ENCODE measurements at regions not wholly inside any gene's neighbourhood (a gene's known extent, or its start where the extent isn't known, plus 50 kb on each side); places are given as distances from the start of the nearest gene placed in this dataset.

- no peak for DNase-seq (ENCODE audit: low read depth, low spot score)
These were observed 490.8 kb upstream of the PIK3C3 start for GRCh38 chr18:41464278-41464677.

GRCh38 chr18:41462946-41463345, 492.1 kb upstream of the PIK3C3 start:
- DNase-seq (ENCODE audit: low read depth, low spot score): no peak

GRCh38 chr18:41461114-41461513, 493.9 kb upstream of the PIK3C3 start:
- no peak for DNase-seq (ENCODE audit: low read depth, low spot score)

DNA sequence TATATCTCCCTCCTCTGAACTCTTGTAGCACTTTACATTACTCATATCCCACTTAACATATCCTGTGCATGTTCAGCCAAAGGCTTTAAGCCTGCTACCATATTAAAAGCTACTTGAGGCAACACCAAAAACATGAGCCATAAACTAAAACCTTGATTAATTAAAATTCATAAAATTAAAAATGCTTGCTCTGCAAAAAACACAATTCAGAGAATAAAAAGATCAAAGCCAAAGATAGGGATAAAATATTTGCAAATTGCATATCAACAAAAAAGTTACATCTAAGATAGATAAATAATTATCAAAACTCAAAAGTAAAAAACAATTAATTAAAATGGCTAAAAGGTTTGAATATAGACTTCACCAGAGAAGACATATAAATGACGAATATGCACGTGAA, 495.4 kb upstream of the PIK3C3 start:
- no peak for DNase-seq (ENCODE audit: low read depth, low spot score)

- no peak for DNase-seq (ENCODE audit: low read depth, low spot score)
These were observed 496.7 kb upstream of the PIK3C3 start for GRCh38 chr18:41458376-41458775.

DNA sequence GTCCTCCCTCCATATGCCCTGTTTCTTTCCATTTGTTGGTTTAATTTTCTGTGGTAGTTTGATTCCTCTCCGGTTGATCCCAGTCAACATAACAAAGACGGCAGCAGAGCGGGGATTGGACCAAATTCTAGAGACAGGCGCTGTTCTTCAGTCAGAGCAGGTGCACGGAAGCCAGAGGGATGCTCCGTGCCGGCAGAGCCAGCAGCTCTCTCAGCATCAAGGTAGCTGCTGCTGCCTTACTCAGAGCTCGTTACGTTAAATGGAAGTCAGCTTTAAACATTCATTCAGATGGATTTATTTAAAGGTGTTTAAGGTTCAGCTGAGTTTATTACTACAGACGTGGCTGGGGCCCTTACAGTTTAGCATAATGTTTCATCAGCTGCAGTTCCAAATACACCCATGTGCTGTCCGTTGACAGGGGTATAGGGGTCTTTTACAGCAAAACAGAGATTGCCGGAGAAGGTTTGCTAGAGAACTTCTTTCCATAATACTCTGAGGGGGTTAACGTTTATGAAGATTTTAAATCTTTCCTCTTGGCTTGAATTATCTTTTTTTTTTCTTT, 497.2 kb upstream of the PIK3C3 start:
- DNase-seq (ENCODE audit: low read depth, low spot score): no peak

DNA sequence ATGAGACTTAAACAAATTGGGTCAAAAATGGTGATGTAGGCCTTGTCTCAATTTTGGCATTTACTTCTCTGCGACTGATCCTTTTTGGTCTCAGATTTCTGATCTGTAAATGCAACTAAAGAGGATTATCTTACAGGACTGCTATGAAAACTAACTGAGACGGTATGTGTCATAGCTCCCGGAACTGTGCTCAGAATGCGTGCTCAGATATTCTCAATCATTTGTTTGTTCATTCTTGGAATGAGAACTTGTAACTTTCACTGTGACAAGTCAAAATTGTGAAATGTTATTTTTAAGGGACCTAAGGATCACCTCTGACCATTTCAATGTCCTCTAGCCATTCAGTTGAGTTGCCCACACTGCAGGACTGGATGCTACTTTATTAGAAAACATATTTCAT, 498.2 kb upstream of the PIK3C3 start:
- no peak for DNase-seq (ENCODE audit: low read depth, low spot score)

- no peak for DNase-seq (ENCODE audit: low read depth, low spot score)
These were observed 505.4 kb upstream of the PIK3C3 start for GRCh38 chr18:41449612-41450011.

- DNase-seq (ENCODE audit: low read depth, low spot score): no peak
These were observed 510.1 kb upstream of the PIK3C3 start for GRCh38 chr18:41444943-41445342.

DNA sequence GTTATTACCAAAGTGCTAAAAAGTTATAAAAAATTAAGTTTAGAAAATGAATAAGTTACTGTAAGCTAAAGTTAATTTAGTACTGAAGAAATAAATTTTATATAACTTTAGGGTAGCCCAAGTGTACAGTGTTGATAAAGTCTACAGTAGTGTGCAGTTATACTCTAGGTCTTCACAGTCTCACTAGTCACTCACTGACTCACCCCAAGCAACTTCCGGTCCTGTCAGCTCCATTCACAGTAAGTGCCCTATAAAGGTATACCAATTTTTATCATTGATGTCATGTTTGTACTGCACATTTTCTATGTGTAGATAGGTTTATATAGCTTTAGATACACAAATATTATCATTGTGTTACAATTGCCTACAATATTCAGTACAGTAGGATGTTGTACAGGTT, 518.3 kb upstream of the PIK3C3 start:
- no peak for DNase-seq (ENCODE audit: low read depth, low spot score)

- no peak for DNase-seq (ENCODE audit: low read depth, low spot score)
These were observed 536.4 kb upstream of the PIK3C3 start for GRCh38 chr18:41418598-41418997.

GRCh38 chr18:41416044-41416443, 539.0 kb upstream of the PIK3C3 start:
- no peak for DNase-seq (ENCODE audit: low read depth, low spot score)

GRCh38 chr18:41410006-41410405, 545.0 kb upstream of the PIK3C3 start:
- no peak for DNase-seq (ENCODE audit: low read depth, low spot score)

GRCh38 chr18:41406834-41407233, 548.2 kb upstream of the PIK3C3 start:
- DNase-seq (ENCODE audit: low read depth, low spot score): no peak

- DNase-seq (ENCODE audit: low read depth, low spot score): no peak
These were observed 558.2 kb upstream of the PIK3C3 start for GRCh38 chr18:41396861-41397260.

DNA sequence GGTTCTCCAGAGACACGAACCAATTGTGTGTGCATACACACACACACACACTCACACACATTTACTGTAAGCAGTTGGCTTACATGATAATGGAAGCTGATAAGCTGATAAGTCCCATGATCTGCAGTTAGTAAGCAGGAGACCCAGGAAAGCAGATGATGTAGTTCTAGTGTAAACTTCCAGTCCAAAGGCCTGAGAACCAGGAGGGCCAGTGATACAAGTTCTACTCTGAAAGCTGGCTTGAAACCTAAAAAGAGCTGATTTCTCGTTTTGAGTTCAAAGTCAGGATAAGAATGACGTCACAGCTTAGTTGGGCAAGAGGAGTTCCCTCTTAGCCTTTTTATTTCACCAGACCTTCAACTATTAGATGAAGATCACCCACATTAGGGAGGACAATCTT, 558.8 kb upstream of the PIK3C3 start:
- no peak for DNase-seq (ENCODE audit: low read depth, low spot score)

DNA sequence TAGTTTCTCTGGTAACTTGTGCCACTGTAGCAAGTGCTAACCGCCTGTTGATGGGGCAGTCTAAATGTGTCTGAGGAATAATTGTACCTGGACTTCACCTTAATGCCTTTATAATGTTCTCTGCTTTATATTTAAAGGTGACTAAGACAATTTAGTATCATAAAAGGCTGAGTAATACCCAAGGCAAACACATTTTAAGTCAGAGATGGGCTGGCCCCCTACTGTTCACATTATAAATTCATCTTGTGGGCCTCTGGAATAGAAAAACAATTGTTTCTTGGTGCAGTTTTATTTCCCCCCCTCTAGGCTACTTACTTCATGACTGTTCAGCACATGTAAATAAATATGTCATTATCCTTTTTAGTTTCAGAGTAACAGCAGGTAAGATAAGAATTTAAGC, 559.3 kb upstream of the PIK3C3 start:
- DNase-seq (ENCODE audit: low read depth, low spot score): no peak

DNA sequence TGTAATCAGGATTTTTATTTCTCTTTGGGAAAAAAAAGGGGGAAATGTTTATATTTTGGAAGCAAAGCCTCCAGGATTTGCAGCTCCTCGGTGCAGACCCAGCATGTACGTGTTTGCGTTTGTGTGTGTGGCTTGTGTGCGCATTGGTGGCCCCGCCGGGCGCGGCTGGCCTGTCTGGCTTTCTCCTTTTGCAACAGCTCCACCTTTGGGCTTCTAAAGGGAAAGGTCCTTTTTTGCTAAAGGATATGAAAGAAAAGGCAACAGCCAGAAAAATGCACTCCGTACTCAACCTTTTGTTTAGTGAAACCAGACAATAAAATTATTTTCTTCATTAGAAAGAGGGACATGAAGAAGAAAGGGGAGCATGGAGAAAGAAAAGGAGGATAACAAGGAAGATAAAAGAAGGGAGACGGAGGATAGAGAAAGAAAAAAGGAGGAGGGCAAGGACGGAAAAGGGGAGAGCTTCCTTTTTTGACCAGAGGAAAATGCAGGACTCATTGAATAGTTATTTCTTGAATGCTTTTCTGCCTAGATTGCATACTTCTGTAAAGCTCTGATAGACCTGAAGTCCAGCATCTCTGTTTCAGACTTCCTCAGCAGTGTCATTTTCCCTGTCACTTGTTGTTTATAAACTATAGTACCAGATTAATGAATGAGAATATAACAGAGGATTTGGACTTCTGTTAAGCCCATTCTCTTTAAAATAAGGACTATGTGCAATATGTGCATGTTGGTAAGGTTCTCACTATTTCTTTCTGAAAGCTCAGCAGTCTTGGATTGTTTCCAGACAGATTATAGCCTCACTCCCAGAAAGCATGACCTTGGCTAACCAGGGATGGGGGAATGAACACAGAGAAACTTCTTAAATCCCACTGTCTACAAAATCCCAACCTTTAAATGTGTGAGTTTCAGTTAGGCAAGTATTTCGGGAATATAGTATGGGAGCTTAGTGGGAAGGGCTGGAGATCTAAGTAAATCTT, 563.1 kb upstream of the PIK3C3 start:
- DNase-seq (ENCODE audit: low read depth, low spot score): peak; percentile 25

GRCh38 chr18:41390309-41390708, 564.7 kb upstream of the PIK3C3 start:
- no peak for DNase-seq (ENCODE audit: low read depth, low spot score)

GRCh38 chr18:41378598-41378997, 576.4 kb upstream of the PIK3C3 start:
- no peak for DNase-seq (ENCODE audit: low read depth, low spot score)

GRCh38 chr18:41373612-41374011, 581.4 kb upstream of the PIK3C3 start:
- no peak for DNase-seq (ENCODE audit: low read depth, low spot score)

GRCh38 chr18:41372046-41372665, 582.9 kb upstream of the PIK3C3 start:
- peak; percentile 15 for DNase-seq (ENCODE audit: low read depth, low spot score)

Measured in iPS DF 19.7 (cell line).